Calu3 (cell line): ENCODE measurements at regions not wholly inside any gene's neighbourhood (a gene's known extent, or its start where the extent isn't known, plus 50 kb on each side); places are given as distances from the start of the nearest gene placed in this dataset.

ENCODE experiments used
- BruUV-seq: library from RNA; stranded (reverse); fragments of 400-500 nt; replicated peaks from 2 replicates; lab custom pipeline; 2021; lab: Mats Ljungman, UMichigan
- CTCF ChIA-PET: fragments of 300-600 bp; sonication (Branson Sonifier 250); formaldehyde crosslinking; loops from one replicate; lab custom pipeline; 2022; ENCODE audit warnings: antibody characterized with exemption; lab: Charles Lee
- DNase-seq: peaks from one replicate; pipeline ENCODE4 v3.0.0; 2022
- H3K27ac Mint-ChIP-seq: one replicate; pipeline ENCODE4 v1.8.0; 2022; ENCODE audit warnings: mixed read lengths; ENCODE audit not compliant: unreplicated experiment
- H3K27me3 Mint-ChIP-seq: one replicate; pipeline ENCODE4 v1.8.0; 2022; ENCODE audit warnings: mixed read lengths; ENCODE audit not compliant: unreplicated experiment
- H3K36me3 Mint-ChIP-seq: one replicate; pipeline ENCODE4 v1.8.0; 2022; ENCODE audit warnings: mild to moderate bottlenecking, moderate library complexity, mixed read lengths; ENCODE audit not compliant: insufficient read depth, unreplicated experiment
- H3K4me1 Mint-ChIP-seq: one replicate; pipeline ENCODE4 v1.8.0; 2022; ENCODE audit warnings: mild to moderate bottlenecking, low read depth, mixed read lengths; ENCODE audit not compliant: unreplicated experiment
- H3K4me3 Mint-ChIP-seq: one replicate; pipeline ENCODE4 v1.8.0; 2022; ENCODE audit warnings: mild to moderate bottlenecking, low read depth, moderate library complexity, mixed read lengths; ENCODE audit not compliant: unreplicated experiment
- H3K9me3 Mint-ChIP-seq: one replicate; pipeline ENCODE4 v1.8.0; 2022; ENCODE audit warnings: low read depth, mixed read lengths; ENCODE audit not compliant: unreplicated experiment
- CTCF ChIP-seq: fragments of 200-600 bp; IDR thresholded peaks from one replicate; pipeline ENCODE4 v1.8.0; 2022; ENCODE audit warnings: antibody characterized with exemption; ENCODE audit not compliant: unreplicated experiment
- intact Hi-C: fragments of 100-400 bp; cut with micrococcal nuclease; formaldehyde crosslinking; loops from one replicate; pipeline ENCODE4 v1.10.0; 2022; ENCODE audit not compliant: unreplicated experiment

GRCh38 chr11:92349486-92350156 is 125.0 kb downstream of the FAT3 start:
- no peaks in the 10 kb centered on the region for H3K9me3 Mint-ChIP-seq
- no peaks in the 10 kb centered on the region for H3K27me3 Mint-ChIP-seq
- TF ChIP-seq CTCF, result no peak
- no peaks in the 10 kb centered on the region for H3K36me3 Mint-ChIP-seq
- no peak for DNase-seq
- CTCF ChIA-PET, result interaction anchor here (0.6 kb wide), 1 partner anchor 100 kb away, joined by 3 read pairs; no protein-coding TSS in a partner anchor
- no peak overlapping the region for H3K4me3 Mint-ChIP-seq
- BruUV-seq, result no TSS peak
- H3K27ac Mint-ChIP-seq, result no peak overlapping the region
- intact Hi-C loops, result no loop called here
- H3K4me1 Mint-ChIP-seq, result no peaks in the 10 kb centered on the region

GRCh38 chr11:92357344-92357743 is 132.7 kb downstream of the FAT3 start:
- H3K27me3 Mint-ChIP-seq, result no peaks in the 10 kb centered on the region
- BruUV-seq, result no TSS peak
- intact Hi-C loops, result loop anchor here (2.0 kb wide), 1 partner anchor 195 kb away; no protein-coding TSS in a partner anchor
- H3K36me3 Mint-ChIP-seq, result no peaks in the 10 kb centered on the region
- H3K4me3 Mint-ChIP-seq, result no peak overlapping the region
- H3K27ac Mint-ChIP-seq, result no peak overlapping the region
- TF ChIP-seq CTCF, result no peak
- H3K4me1 Mint-ChIP-seq, result no peaks in the 10 kb centered on the region
- CTCF ChIA-PET, result no interaction called here
- no peaks in the 10 kb centered on the region for H3K9me3 Mint-ChIP-seq
- peak; percentile 5 for DNase-seq

- no peak for TF ChIP-seq CTCF
- Mint-ChIP-seq H3K4me1 (no peaks in the 10 kb centered on the region), H3K27me3 (no peaks in the 10 kb centered on the region), H3K27ac (no peak overlapping the region), H3K36me3 (no peaks in the 10 kb centered on the region), H3K9me3 (no peaks in the 10 kb centered on the region), H3K4me3 (no peak overlapping the region)
- CTCF ChIA-PET, result no interaction called here
- peak; percentile 0 for DNase-seq
- intact Hi-C loops, result loop anchor here (2.0 kb wide), 1 partner anchor 195 kb away; no protein-coding TSS in a partner anchor
- no TSS peak for BruUV-seq
Measured at GRCh38 chr11:92357841-92358240, 133.2 kb downstream of the FAT3 start.

- H3K9me3 Mint-ChIP-seq, result no peaks in the 10 kb centered on the region
- H3K4me1 Mint-ChIP-seq, result no peaks in the 10 kb centered on the region
- TF ChIP-seq CTCF, result no peak
- CTCF ChIA-PET, result no interaction called here
- intact Hi-C loops, result no loop called here
- no peaks in the 10 kb centered on the region for H3K27me3 Mint-ChIP-seq
- no peak overlapping the region for H3K4me3 Mint-ChIP-seq
- no TSS peak for BruUV-seq
- no peaks in the 10 kb centered on the region for H3K36me3 Mint-ChIP-seq
- no peak for DNase-seq
- H3K27ac Mint-ChIP-seq, result no peak overlapping the region
Measured at GRCh38 chr11:92361551-92361950, 136.9 kb downstream of the FAT3 start.
